Tibial nerve (tissue), 3 donors: ENCODE measurements at regions not wholly inside any gene's neighbourhood (a gene's known extent, or its start where the extent isn't known, plus 50 kb on each side); places are given as distances from the start of the nearest gene placed in this dataset.

ENCODE experiments used
- POLR2A ChIP-seq, 2 donors: fragments of 450-650 bp; IDR thresholded peaks; one replicate each; pipeline ENCODE4 v1.6.1; 2017; ENCODE audit warnings: antibody characterized with exemption in 2 of 2, mild to moderate bottlenecking in 2 of 2, moderate library complexity in 2 of 2
- TF ChIP-seq, protein P1 (sequence below), 5 experiments: fragments of 200-600 bp in 3 of 5; fragments of 450-650 bp in 2 of 5; sonication (generic) in 3 of 5; IDR thresholded peaks; one replicate each; pipeline ENCODE4 v1.5.1; 2016 to 2019; ENCODE audit warnings: antibody characterized with exemption in 5 of 5, mild to moderate bottlenecking in 3 of 5, moderate library complexity in 2 of 5

DNA sequence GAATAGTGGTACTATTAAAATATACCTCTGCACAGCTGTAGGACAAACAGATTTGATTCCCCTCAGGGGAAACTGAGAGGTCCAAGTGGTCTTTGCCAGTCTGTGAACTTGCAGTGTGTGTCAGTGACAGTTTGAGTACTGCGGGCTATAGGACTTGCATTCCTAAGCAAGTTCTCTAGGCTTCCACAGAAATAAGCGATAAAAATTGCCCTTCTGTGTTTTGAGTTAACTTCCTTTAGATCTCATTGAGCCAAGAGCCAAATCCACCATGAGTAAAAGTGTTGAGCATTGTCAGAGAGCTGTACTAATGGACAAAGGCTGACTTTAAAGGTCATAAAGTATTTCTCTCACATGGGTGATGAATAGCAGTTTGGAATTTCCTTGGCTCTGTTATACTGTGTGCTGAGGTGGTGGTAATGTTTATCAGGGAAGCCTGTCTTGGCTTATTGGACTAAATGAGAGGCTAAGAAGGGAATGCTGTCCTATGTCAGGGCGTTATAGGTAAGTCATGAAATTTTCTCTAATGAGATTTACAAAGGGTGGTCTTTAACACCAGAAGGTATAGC, 122.6 kb upstream of the MAP3K7 start:
- TF ChIP-seq, protein P1, sequence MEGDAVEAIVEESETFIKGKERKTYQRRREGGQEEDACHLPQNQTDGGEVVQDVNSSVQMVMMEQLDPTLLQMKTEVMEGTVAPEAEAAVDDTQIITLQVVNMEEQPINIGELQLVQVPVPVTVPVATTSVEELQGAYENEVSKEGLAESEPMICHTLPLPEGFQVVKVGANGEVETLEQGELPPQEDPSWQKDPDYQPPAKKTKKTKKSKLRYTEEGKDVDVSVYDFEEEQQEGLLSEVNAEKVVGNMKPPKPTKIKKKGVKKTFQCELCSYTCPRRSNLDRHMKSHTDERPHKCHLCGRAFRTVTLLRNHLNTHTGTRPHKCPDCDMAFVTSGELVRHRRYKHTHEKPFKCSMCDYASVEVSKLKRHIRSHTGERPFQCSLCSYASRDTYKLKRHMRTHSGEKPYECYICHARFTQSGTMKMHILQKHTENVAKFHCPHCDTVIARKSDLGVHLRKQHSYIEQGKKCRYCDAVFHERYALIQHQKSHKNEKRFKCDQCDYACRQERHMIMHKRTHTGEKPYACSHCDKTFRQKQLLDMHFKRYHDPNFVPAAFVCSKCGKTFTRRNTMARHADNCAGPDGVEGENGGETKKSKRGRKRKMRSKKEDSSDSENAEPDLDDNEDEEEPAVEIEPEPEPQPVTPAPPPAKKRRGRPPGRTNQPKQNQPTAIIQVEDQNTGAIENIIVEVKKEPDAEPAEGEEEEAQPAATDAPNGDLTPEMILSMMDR (IDR thresholded peaks at IDR 0.05), result no peak
- no peak for TF ChIP-seq POLR2A (IDR thresholded peaks at IDR 0.05)
